HEK293 (cell line): ENCODE measurements at regions not wholly inside any gene's neighbourhood (a gene's known extent, or its start where the extent isn't known, plus 50 kb on each side); places are given as distances from the start of the nearest gene placed in this dataset.
A peak's percentile ranks its signal among the peaks of the same experiment; 100 is the strongest.

Source experiments
- CTCF ChIA-PET: fragments of 350-600 bp; formaldehyde crosslinking; extraction: SDS; loops from one replicate; lab custom pipeline; 2021; ENCODE audit warnings: antibody characterized with exemption; lab: Yijun Ruan, JAX
- POLR2A ChIA-PET: fragments of 300-600 bp; formaldehyde crosslinking; extraction: SDS; loops from one replicate; lab custom pipeline; 2020; ENCODE audit warnings: antibody characterized with exemption, inconsistent platforms; lab: Yijun Ruan, JAX
- H3K27ac ChIP-seq: fragments of 200-500 bp; sonication (Bioruptor generic); 2 replicates; pipeline ENCODE4 v1.5.1; 2014; ENCODE audit warnings: low read depth, low read length, control low read depth, inconsistent platforms; ENCODE audit errors: extremely low read depth
- H3K36me3 ChIP-seq, 2 experiments: fragments of 200-500 bp in 1 of 2; sonication (Bioruptor generic) in 1 of 2; 1 replicate in 1 of 2; 2 replicates in 1 of 2; pipeline ENCODE4 v1.5.1; 2014 to 2017; ENCODE audit warnings: inconsistent platforms in 2 of 2, low read length in 2 of 2; ENCODE audit not compliant: control insufficient read depth in 2 of 2, insufficient read depth in 1 of 2
- H3K4me1 ChIP-seq: fragments of 200-500 bp; sonication (Bioruptor generic); 2 replicates; pipeline ENCODE4 v1.5.1; 2014; ENCODE audit warnings: mild to moderate bottlenecking, low read length, inconsistent platforms; ENCODE audit not compliant: control insufficient read depth, insufficient read depth
- H3K4me3 ChIP-seq: 2 replicates; pipeline ENCODE4 v1.5.1; 2011; ENCODE audit warnings: low read depth, mild to moderate bottlenecking, control low read depth, low read length, moderate library complexity
- H3K9me3 ChIP-seq: fragments of 200-500 bp; sonication (Bioruptor generic); 2 replicates; pipeline ENCODE4 v1.5.1; 2014; ENCODE audit warnings: low read depth, low read length, inconsistent platforms; ENCODE audit not compliant: control insufficient read depth, insufficient read depth
- GLIS1 ChIP-seq: fragments of 450-650 bp; formaldehyde crosslinking; IDR thresholded peaks from 2 replicates; pipeline ENCODE4 v1.5.1; 2016; ENCODE audit warnings: missing biosample characterization, missing genetic modification characterization
- HOXA7 ChIP-seq: sonication (generic); formaldehyde crosslinking; IDR thresholded peaks from 2 replicates; pipeline ENCODE4 v1.8.1; 2022; ENCODE audit warnings: missing genetic modification reagents, borderline replicate concordance
- KLF17 ChIP-seq: fragments of 450-650 bp; formaldehyde crosslinking; IDR thresholded peaks from 2 replicates; pipeline ENCODE4 v1.5.1; 2016; ENCODE audit warnings: missing biosample characterization, missing genetic modification characterization
- SP2 ChIP-seq: fragments of 450-650 bp; formaldehyde crosslinking; IDR thresholded peaks from 2 replicates; pipeline ENCODE4 v1.5.1; 2016; ENCODE audit warnings: missing biosample characterization, missing genetic modification characterization
- ZIC2 ChIP-seq: fragments of 450-650 bp; formaldehyde crosslinking; IDR thresholded peaks from 2 replicates; pipeline ENCODE4 v1.5.1; 2016; ENCODE audit warnings: missing biosample characterization, missing genetic modification characterization
- ZNF146 ChIP-seq: fragments of 450-650 bp; formaldehyde crosslinking; IDR thresholded peaks from 2 replicates; pipeline ENCODE4 v1.5.1; 2016; ENCODE audit warnings: missing biosample characterization, missing genetic modification characterization
- ZNF24 ChIP-seq: fragments of 450-650 bp; formaldehyde crosslinking; IDR thresholded peaks from 2 replicates; pipeline ENCODE4 v1.5.1; 2016; ENCODE audit warnings: missing biosample characterization, missing genetic modification characterization
- ZNF26 ChIP-seq: fragments of 450-650 bp; formaldehyde crosslinking; IDR thresholded peaks from 2 replicates; pipeline ENCODE4 v1.5.1; 2016; ENCODE audit warnings: missing biosample characterization, missing genetic modification characterization
- ZNF280D ChIP-seq: fragments of 450-650 bp; formaldehyde crosslinking; IDR thresholded peaks from 2 replicates; pipeline ENCODE4 v1.5.1; 2016; ENCODE audit warnings: missing biosample characterization, missing genetic modification characterization
- ZNF341 ChIP-seq: fragments of 450-650 bp; formaldehyde crosslinking; IDR thresholded peaks from 2 replicates; pipeline ENCODE4; 2016; ENCODE audit warnings: low read depth, missing biosample characterization, missing genetic modification characterization
- ZNF530 ChIP-seq: fragments of 450-650 bp; formaldehyde crosslinking; IDR thresholded peaks from 2 replicates; pipeline ENCODE4 v1.5.1; 2016; ENCODE audit warnings: low read depth, missing biosample characterization, missing genetic modification characterization
- ZNF624 ChIP-seq: fragments of 450-650 bp; formaldehyde crosslinking; IDR thresholded peaks from 2 replicates; pipeline ENCODE4 v1.5.1; 2017; ENCODE audit warnings: missing biosample characterization, missing genetic modification characterization
- ZNF660 ChIP-seq: fragments of 450-650 bp; IDR thresholded peaks from 2 replicates; pipeline ENCODE4 v1.5.1; 2018; ENCODE audit warnings: missing biosample characterization, mild to moderate bottlenecking, missing genetic modification characterization
- TF ChIP-seq, protein P1 (sequence below): fragments of 450-650 bp; formaldehyde crosslinking; IDR thresholded peaks from 2 replicates; pipeline ENCODE4 v1.5.1; 2016; ENCODE audit warnings: missing biosample characterization, missing genetic modification characterization
- TF ChIP-seq, protein P2 (sequence below): fragments of 450-650 bp; formaldehyde crosslinking; IDR thresholded peaks from 2 replicates; pipeline ENCODE4 v1.5.1; 2016; ENCODE audit warnings: missing biosample characterization, missing genetic modification characterization
- TF ChIP-seq, protein P3 (sequence below): fragments of 450-650 bp; formaldehyde crosslinking; IDR thresholded peaks from 2 replicates; pipeline ENCODE4 v1.5.1; 2017; ENCODE audit warnings: missing biosample characterization, missing genetic modification characterization

GRCh38 chr7:155227788-155228458 is 69.8 kb upstream of the INSIG1 start:
- Histone ChIP-seq H3K4me3 (no peak overlapping the region), H3K27ac (no peak overlapping the region), H3K4me1 (peaks cover 10% of the 10 kb centered on the region; the same call in 1 of the 2 replicates), H3K36me3 (no peaks in the 10 kb centered on the region), H3K9me3 (no peaks in the 10 kb centered on the region)
- CTCF ChIA-PET, result no interaction called here
- POLR2A ChIA-PET, result no interaction called here
- TF ChIP-seq ZNF624 (tag by site-specific recombination) (no peak), ZNF146 (tag by site-specific recombination) (no peak), HOXA7 (CRISPR knock-in tag) (no peak), ZNF24 (no peak), GLIS1 (tag by site-specific recombination) (peak; percentile 27; the same call in 1 of the 2 replicates)

DNA sequence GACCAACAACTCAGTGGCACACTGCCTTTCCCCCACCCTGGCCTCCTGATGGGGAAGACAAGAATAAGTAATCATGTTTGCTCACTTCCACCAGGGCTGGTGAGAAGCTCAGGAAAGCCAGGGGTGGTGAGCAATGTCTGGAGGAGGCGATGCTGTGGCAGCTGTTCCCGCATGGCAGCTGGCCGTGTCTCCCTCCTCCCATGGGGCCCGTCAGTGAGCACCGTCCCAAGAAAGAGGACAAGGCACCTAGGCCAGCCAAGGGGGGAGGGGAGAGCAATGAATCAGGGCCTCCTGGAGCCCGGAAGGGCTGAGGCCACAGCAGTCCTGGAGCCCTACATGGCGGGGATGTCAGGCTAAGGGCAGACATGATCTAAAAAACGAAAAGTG is 69.2 kb upstream of the INSIG1 start:
- POLR2A ChIA-PET, result no interaction called here
- H3K4me3 ChIP-seq, result no peak overlapping the region

DNA sequence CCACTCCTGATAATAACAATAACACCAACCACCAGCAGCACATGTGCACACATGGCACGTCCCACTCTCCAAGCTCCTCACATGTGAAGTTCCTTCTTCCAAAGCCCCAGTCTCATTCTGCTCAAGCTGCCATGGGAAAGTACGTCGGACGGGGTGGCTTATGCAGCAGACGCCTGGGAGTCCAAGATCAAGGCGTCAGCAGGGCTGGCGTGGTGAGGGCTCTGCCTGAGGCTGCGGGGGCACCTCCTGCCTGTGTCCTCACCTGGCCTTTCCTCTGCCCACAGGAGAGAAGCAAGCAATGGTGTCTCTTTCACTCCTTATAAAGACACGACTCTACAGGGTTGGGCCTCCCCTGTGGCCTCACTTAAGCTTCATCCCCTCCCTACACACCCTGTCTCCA is 68.8 kb upstream of the INSIG1 start:
- Histone ChIP-seq H3K9me3 (no peaks in the 10 kb centered on the region), H3K27ac (no peak overlapping the region), H3K4me1 (peaks cover 9% of the 10 kb centered on the region; the same call in 1 of the 2 replicates), H3K36me3 (no peaks in the 10 kb centered on the region), H3K4me3 (no peak overlapping the region)
- ChIA-PET CTCF (interaction anchor here (1.0 to 1.8 kb wide), 2 partner anchors 116 to 302 kb away, joined by 3 to 4 read pairs; no protein-coding TSS in a partner anchor), POLR2A (interaction anchor here (1.1 to 2.5 kb wide), 3 partner anchors 23 to 68 kb away, joined by 3 to 19 read pairs (median 13); partner anchors contain the start of gene INSIG1)
- TF ChIP-seq, protein P1, sequence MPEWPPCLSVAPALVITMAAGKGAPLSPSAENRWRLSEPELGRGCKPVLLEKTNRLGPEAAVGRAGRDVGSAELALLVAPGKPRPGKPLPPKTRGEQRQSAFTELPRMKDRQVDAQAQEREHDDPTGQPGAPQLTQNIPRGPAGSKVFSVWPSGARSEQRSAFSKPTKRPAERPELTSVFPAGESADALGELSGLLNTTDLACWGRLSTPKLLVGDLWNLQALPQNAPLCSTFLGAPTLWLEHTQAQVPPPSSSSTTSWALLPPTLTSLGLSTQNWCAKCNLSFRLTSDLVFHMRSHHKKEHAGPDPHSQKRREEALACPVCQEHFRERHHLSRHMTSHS (tag by site-specific recombination), result no peak
- TF ChIP-seq, protein P2, sequence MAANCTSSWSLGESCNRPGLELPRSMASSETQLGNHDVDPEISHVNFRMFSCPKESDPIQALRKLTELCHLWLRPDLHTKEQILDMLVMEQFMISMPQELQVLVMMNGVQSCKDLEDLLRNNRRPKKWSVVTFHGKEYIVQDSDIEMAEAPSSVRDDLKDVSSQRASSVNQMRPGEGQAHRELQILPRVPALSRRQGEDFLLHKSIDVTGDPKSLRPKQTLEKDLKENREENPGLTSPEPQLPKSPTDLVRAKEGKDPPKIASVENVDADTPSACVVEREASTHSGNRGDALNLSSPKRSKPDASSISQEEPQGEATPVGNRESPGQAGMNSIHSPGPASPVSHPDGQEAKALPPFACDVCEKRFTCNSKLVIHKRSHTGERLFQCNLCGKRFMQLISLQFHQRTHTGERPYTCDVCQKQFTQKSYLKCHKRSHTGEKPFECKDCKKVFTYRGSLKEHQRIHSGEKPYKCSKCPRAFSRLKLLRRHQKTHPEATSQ (tag by site-specific recombination), result no peak
- TF ChIP-seq GLIS1 (tag by site-specific recombination) (no peak), KLF17 (tag by site-specific recombination) (peak; percentile 56; the same call in 1 of the 2 replicates), SP2 (no peak), ZNF530 (tag by site-specific recombination) (no peak), ZNF660 (tag by site-specific recombination) (no peak)

More for the DNA sequence above, 69.2 kb upstream of the INSIG1 start:
- H3K4me1 ChIP-seq, result peaks cover 10% of the 10 kb centered on the region; the same call in 1 of the 2 replicates
- no peak overlapping the region for H3K27ac ChIP-seq
- H3K9me3 ChIP-seq, result no peaks in the 10 kb centered on the region
- H3K36me3 ChIP-seq, result no peaks in the 10 kb centered on the region
- peak; percentile 70 for TF ChIP-seq ZNF341
- TF ChIP-seq ZNF26 (tag by site-specific recombination), result no peak
- peak; percentile 16; the same call in 1 of the 2 replicates for TF ChIP-seq GLIS1 (tag by site-specific recombination)
- no peak for TF ChIP-seq ZNF280D (tag by site-specific recombination)
- peak; percentile 40; the same call in 1 of the 2 replicates for TF ChIP-seq ZIC2 (tag by site-specific recombination)
- TF ChIP-seq, protein P3, sequence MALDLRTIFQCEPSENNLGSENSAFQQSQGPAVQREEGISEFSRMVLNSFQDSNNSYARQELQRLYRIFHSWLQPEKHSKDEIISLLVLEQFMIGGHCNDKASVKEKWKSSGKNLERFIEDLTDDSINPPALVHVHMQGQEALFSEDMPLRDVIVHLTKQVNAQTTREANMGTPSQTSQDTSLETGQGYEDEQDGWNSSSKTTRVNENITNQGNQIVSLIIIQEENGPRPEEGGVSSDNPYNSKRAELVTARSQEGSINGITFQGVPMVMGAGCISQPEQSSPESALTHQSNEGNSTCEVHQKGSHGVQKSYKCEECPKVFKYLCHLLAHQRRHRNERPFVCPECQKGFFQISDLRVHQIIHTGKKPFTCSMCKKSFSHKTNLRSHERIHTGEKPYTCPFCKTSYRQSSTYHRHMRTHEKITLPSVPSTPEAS (tag by site-specific recombination), result no peak
- CTCF ChIA-PET, result no interaction called here
